A673 (cell line): ENCODE measurements at regions not wholly inside any gene's neighbourhood (a gene's known extent, or its start where the extent isn't known, plus 50 kb on each side); places are given as distances from the start of the nearest gene placed in this dataset.

Experiments
- BruUV-seq: library from RNA; stranded (reverse); fragments of 400-500 nt; replicated peaks from 2 replicates; lab custom pipeline; 2021; lab: Mats Ljungman, UMichigan
- CTCF ChIA-PET: fragments of 300-600 bp; sonication (Branson Sonifier 250); formaldehyde crosslinking; loops from one replicate; lab custom pipeline; 2022; ENCODE audit warnings: antibody characterized with exemption; lab: Charles Lee
- POLR2A ChIA-PET: fragments of 300-600 bp; sonication (Branson Sonifier 250); formaldehyde crosslinking; loops from one replicate; lab custom pipeline; 2022; ENCODE audit warnings: antibody characterized with exemption; ENCODE audit not compliant: low non-redundant PET; lab: Charles Lee
- DNase-seq: peaks from one replicate; pipeline ENCODE4 v3.0.0-alpha.2; 2015; ENCODE audit warnings: low spot score
- H3K27ac ChIP-seq: fragments of 200-600 bp; sonication (generic); 2 replicates; pipeline ENCODE4 v1.5.1; 2016; ENCODE audit warnings: mixed run types, low read depth, mild to moderate bottlenecking, mixed read lengths, antibody characterized with exemption, low read length; ENCODE audit not compliant: poor library complexity, severe bottlenecking
- H3K27me3 ChIP-seq: fragments of 200-600 bp; sonication (generic); replicated peaks from 2 replicates; pipeline ENCODE4 v1.6.1; 2017; ENCODE audit warnings: mixed run types, low read depth, mild to moderate bottlenecking, mixed read lengths, antibody characterized with exemption, low read length; ENCODE audit not compliant: insufficient read depth, poor library complexity
- H3K36me3 ChIP-seq: fragments of 200-600 bp; sonication (generic); 2 replicates; pipeline ENCODE4 v1.6.1; 2016; ENCODE audit warnings: mixed run types, mild to moderate bottlenecking, mixed read lengths, antibody characterized with exemption, low read length; ENCODE audit not compliant: insufficient read depth, poor library complexity, severe bottlenecking
- H3K4me1 ChIP-seq: fragments of 200-600 bp; sonication (generic); 2 replicates; pipeline ENCODE4 v1.6.1; 2017; ENCODE audit warnings: mixed run types, mild to moderate bottlenecking, mixed read lengths, antibody characterized with exemption, low read length; ENCODE audit not compliant: insufficient read depth, poor library complexity, severe bottlenecking
- H3K4me3 ChIP-seq: fragments of 200-600 bp; sonication (generic); 2 replicates; pipeline ENCODE4 v1.5.1; 2016; ENCODE audit warnings: low read depth, mixed run types, mild to moderate bottlenecking, mixed read lengths, low read length; ENCODE audit not compliant: poor library complexity, severe bottlenecking
- H3K9me3 ChIP-seq: fragments of 200-600 bp; sonication (generic); 2 replicates; pipeline ENCODE4 v1.6.1; 2016; ENCODE audit warnings: mixed run types, low read depth, mild to moderate bottlenecking, mixed read lengths, antibody characterized with exemption, low read length; ENCODE audit not compliant: poor library complexity, severe bottlenecking
- EZH2 ChIP-seq: fragments of 200-600 bp; sonication (generic); IDR thresholded peaks from 2 replicates; pipeline ENCODE4 v1.6.1; 2017; ENCODE audit warnings: borderline replicate concordance, low read depth, mild to moderate bottlenecking, mixed read lengths, antibody characterized with exemption, low read length; ENCODE audit not compliant: poor library complexity, severe bottlenecking
- intact Hi-C: fragments of 100-400 bp; cut with micrococcal nuclease; formaldehyde crosslinking; loops from one replicate; pipeline ENCODE4 v1.10.0; 2022; ENCODE audit not compliant: unreplicated experiment
- TF ChIP-seq, protein P1 (sequence below): fragments of 300-800, 200-600 bp; sonication (generic); conservative IDR thresholded peaks from 2 replicates; pipeline ENCODE4 v1.5.1; 2017; ENCODE audit warnings: low read depth, mild to moderate bottlenecking, antibody characterized with exemption, low read length, moderate library complexity, mixed read lengths

DNA sequence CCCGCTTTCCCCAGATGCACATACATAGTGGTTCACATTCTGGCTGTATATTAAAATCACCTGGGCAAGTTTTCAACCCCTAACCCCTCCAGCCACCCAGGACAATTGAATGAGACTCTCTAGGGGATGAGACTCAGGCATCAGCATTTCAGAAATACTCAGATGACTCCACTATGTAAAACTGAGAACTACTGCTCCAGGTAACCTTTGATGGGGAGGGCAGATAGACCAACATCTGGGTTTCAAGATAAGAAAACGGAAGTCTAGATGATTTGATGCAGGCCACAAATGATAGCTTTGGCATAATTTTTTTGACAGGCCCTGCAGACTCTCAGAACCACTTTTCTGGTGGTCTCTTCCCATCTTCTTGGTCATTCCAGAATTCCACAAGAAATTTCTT, 341.1 kb downstream of the EMP1 start:
- CTCF ChIA-PET = interaction anchor here (1.0 to 1.1 kb wide), 2 partner anchors 175 to 260 kb away, joined by 3 read pairs; no protein-coding TSS in a partner anchor
- TF ChIP-seq EZH2 = no peak
- H3K4me1 ChIP-seq = no peaks in the 10 kb centered on the region
- intact Hi-C loops = loop anchor here (10.0 kb wide), 1 partner anchor 623 kb away; no protein-coding TSS in a partner anchor
- H3K4me3 ChIP-seq = no peak overlapping the region
- peaks cover 67% of the 10 kb centered on the region for H3K27me3 ChIP-seq
- no peak for DNase-seq
- BruUV-seq = no TSS peak
- POLR2A ChIA-PET = no interaction called here
- H3K9me3 ChIP-seq = no peaks in the 10 kb centered on the region
- H3K36me3 ChIP-seq = no peaks in the 10 kb centered on the region
- H3K27ac ChIP-seq = no peak overlapping the region

DNA sequence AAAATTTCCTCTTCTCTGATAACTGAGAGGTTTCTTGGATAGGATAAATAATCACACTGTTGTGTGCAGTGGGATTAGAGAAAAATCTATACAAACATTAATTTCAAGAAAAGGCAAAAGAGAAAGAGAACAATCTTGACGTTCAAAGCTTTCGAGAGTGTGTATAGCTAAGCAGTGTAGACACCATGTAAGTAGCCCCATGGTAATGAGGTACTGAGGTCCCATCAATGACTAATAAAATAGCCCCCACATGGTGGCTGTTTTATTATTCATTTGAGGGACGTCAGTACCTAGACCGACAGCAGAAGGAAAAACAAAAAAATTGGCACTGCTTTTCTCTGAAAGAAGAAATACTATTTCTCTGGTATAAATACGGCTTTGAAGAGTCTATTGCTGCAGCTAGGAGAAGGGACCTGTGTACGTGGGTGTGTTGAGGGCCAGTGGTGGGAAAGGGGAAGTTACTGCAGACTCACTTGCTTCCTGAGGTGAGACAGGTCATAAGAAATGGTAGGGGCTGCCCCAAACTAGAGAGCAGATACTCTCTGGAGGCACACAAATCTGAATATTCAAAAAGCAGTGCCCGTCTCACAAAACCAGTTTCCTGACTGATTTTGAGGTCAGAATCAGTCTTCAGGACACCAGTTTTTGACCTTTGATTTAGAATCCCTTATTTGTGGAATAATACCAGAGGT, 339.8 kb downstream of the EMP1 start:
- Histone ChIP-seq H3K27ac (no peak overlapping the region), H3K4me3 (no peak overlapping the region), H3K36me3 (no peaks in the 10 kb centered on the region), H3K4me1 (no peaks in the 10 kb centered on the region), H3K9me3 (no peaks in the 10 kb centered on the region), H3K27me3 (peaks cover 65% of the 10 kb centered on the region)
- no peak for DNase-seq
- POLR2A ChIA-PET = no interaction called here
- no TSS peak for BruUV-seq
- intact Hi-C loops = loop anchor here (10.0 kb wide), 1 partner anchor 622 kb away; no protein-coding TSS in a partner anchor
- no peak for TF ChIP-seq EZH2
- TF ChIP-seq, protein P1, sequence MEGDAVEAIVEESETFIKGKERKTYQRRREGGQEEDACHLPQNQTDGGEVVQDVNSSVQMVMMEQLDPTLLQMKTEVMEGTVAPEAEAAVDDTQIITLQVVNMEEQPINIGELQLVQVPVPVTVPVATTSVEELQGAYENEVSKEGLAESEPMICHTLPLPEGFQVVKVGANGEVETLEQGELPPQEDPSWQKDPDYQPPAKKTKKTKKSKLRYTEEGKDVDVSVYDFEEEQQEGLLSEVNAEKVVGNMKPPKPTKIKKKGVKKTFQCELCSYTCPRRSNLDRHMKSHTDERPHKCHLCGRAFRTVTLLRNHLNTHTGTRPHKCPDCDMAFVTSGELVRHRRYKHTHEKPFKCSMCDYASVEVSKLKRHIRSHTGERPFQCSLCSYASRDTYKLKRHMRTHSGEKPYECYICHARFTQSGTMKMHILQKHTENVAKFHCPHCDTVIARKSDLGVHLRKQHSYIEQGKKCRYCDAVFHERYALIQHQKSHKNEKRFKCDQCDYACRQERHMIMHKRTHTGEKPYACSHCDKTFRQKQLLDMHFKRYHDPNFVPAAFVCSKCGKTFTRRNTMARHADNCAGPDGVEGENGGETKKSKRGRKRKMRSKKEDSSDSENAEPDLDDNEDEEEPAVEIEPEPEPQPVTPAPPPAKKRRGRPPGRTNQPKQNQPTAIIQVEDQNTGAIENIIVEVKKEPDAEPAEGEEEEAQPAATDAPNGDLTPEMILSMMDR = no peak
- CTCF ChIA-PET = interaction anchor here (1.0 to 2.5 kb wide), 3 partner anchors 174 to 258 kb away, joined by 3 to 19 read pairs (median 3); no protein-coding TSS in a partner anchor

DNA sequence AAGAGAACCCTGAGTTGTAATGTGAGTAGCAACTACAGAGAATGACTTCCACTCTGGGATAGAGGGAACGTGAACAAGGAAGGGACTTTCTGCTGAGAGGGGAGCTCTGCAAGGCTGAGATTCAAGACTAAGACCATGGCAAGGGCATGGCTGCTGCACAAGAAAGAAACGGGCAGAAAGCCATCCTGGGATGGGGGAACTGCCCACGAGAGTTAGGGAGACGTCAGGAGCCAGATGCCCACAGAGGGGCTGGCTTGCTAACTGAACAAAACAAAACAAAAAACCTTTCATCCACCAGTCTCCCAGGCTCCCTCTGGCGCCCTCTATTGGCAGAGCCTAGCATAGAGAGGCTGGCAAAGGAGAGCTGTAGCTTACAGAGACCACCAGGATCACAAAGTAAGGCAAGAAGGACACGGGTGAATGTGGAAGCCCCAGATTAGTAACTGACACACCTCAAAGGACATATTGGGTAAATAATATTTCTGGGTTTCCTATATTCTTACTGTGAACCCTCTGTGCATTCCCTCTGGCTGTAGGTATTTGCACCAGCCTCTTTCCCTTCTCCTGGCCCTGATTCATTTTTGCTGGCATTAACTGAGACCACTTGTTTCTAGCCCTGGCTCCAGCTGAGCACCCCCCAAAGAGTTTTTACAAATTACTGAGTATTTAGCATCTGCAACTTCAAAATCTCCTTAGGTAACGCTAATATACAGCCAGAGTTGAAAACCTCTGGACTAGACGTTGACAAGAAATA, 338.3 kb downstream of the EMP1 start:
- no TSS peak for BruUV-seq
- H3K27ac ChIP-seq = no peak overlapping the region
- peak overlapping the region; percentile 14 for H3K4me3 ChIP-seq
- intact Hi-C loops = loop anchor here (1.0 to 10.0 kb wide), 3 partner anchors 173 to 620 kb away; no protein-coding TSS in a partner anchor
- peaks cover 72% of the 10 kb centered on the region for H3K27me3 ChIP-seq
- H3K4me1 ChIP-seq = no peaks in the 10 kb centered on the region
- POLR2A ChIA-PET = no interaction called here
- H3K9me3 ChIP-seq = no peaks in the 10 kb centered on the region
- TF ChIP-seq EZH2 = no peak
- TF ChIP-seq, protein P1 = peak; percentile 96
- CTCF ChIA-PET = interaction anchor here (0.6 to 2.5 kb wide), 6 partner anchors 12 to 918 kb away, joined by 3 to 19 read pairs (median 6); no protein-coding TSS in a partner anchor
- DNase-seq = peak; percentile 83
- H3K36me3 ChIP-seq = no peaks in the 10 kb centered on the region
